Stomach (tissue), 4 donors: ENCODE measurements at regions not wholly inside any gene's neighbourhood (a gene's known extent, or its start where the extent isn't known, plus 50 kb on each side); places are given as distances from the start of the nearest gene placed in this dataset.
"Not testable (repeated sequence)": the region's sequence is repeated elsewhere in the genome, so short reads cannot be mapped to it uniquely, and the experiment has no call there.

Experiments used
- EP300 ChIP-seq: sonication (generic); formaldehyde crosslinking; IDR thresholded peaks from one replicate; pipeline ENCODE4 v1.6.1; 2017; ENCODE audit warnings: antibody characterized with exemption
- TF ChIP-seq, protein P1 (sequence below), 7 experiments: fragments of 450-650 bp in 4 of 7; fragments of 200-600 bp in 3 of 7; sonication (generic) in 3 of 7; IDR thresholded peaks; one replicate each; pipeline ENCODE4 v1.5.1; 2016 to 2019; ENCODE audit warnings: antibody characterized with exemption in 7 of 7, control low read depth in 2 of 7, mild to moderate bottlenecking in 1 of 7

DNA sequence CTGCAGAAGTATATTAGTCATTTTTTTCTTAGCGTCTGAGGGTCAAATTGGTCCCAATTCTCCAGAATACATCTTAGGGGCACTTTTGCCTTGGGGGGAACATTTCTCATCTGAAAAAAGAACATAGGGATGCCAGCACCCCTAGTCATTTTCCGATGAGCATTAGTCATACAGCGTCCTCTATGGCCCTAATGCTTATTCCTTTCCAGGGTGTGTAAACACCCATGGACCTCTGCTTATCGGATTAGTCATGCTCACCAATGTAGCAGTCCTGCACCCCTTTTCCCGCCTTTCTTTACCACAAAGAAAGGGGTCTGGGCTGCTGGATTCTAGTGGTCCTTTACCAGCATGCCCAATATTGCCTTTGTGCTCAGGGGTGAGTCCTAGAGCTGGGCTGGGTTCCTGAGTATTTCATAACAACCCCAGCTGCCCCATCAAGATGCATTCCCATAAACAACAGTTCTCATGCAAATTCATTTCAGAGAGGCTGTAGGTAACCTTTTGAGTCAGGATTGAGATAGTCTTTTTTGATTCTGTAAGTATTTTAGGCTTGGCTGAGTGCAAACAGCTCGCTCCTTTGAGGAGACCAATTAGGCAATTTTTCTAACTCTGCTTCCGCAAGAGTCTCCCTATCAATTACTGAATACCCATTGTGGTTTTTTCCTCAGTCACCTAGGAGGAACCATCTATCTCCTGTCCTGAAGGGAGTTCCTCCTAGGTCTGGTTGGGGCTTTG, 142.4 kb upstream of the EPHA6 start:
- TF ChIP-seq, protein P1, sequence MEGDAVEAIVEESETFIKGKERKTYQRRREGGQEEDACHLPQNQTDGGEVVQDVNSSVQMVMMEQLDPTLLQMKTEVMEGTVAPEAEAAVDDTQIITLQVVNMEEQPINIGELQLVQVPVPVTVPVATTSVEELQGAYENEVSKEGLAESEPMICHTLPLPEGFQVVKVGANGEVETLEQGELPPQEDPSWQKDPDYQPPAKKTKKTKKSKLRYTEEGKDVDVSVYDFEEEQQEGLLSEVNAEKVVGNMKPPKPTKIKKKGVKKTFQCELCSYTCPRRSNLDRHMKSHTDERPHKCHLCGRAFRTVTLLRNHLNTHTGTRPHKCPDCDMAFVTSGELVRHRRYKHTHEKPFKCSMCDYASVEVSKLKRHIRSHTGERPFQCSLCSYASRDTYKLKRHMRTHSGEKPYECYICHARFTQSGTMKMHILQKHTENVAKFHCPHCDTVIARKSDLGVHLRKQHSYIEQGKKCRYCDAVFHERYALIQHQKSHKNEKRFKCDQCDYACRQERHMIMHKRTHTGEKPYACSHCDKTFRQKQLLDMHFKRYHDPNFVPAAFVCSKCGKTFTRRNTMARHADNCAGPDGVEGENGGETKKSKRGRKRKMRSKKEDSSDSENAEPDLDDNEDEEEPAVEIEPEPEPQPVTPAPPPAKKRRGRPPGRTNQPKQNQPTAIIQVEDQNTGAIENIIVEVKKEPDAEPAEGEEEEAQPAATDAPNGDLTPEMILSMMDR (IDR thresholded peaks at IDR 0.05) = not testable (repeated sequence)
- not testable (repeated sequence) for TF ChIP-seq EP300
